Renal pelvis (tissue), 1 donor: ENCODE measurements at regions not wholly inside any gene's neighbourhood (a gene's known extent, or its start where the extent isn't known, plus 50 kb on each side); places are given as distances from the start of the nearest gene placed in this dataset.
A peak's percentile ranks its signal among the peaks of the same experiment; 100 is the strongest.
"Not testable (repeated sequence)": the region's sequence is repeated elsewhere in the genome, so short reads cannot be mapped to it uniquely, and the experiment has no call there.

Experiments used
- DNase-seq: peaks from one replicate; pipeline ENCODE4 v3.0.0-alpha.2; 2013

DNA sequence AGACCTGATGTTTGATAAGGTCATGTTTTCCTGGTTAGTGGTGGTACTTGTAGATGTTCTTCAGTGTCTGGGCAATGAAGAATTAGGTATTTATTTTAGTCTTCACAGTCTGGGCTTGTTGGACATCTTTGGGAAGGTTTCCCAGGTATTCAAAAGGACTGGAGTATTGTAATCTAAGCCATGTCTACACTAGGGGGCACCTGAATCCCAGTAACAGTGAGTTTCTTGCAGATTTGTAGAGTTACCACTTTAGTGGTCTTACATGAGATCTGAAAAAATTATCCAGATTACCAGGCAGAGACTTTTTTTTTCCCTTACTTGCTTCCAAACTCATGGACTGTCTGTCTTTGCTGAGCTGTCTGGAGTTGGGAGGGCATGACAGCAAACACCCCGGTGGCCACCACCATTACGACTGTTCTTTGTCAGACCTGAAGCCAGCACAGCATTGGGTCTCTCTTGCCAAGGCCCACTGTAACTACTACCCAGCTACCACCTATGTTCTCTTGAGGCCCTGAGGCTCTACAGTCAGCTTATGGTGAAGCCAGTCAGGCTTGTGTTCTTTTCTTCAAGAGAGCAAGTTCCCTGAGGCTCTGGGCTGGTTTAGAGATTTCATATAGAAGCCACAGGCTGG lies 820.7 kb upstream of the FBXO33 start:
- no peak for DNase-seq

DNA sequence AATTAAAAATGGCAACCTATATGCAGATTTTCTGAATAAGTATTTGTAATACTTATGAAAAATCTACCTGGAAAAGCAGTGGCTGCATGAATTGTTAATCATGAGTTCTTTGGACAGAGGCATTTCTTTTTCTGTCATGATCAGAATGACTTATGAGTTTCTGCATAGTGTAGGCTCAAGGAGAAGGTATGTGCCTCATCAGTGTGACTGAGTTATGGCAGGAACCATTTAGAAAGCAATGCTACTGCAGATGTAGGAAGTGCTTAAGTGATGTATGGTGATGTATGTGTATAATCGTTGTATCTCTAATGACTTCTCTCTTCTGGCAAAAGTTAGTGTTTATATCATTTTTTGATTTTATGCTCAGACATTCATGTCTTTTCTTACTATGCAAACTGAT lies 816.4 kb upstream of the FBXO33 start:
- no peak for DNase-seq

DNA sequence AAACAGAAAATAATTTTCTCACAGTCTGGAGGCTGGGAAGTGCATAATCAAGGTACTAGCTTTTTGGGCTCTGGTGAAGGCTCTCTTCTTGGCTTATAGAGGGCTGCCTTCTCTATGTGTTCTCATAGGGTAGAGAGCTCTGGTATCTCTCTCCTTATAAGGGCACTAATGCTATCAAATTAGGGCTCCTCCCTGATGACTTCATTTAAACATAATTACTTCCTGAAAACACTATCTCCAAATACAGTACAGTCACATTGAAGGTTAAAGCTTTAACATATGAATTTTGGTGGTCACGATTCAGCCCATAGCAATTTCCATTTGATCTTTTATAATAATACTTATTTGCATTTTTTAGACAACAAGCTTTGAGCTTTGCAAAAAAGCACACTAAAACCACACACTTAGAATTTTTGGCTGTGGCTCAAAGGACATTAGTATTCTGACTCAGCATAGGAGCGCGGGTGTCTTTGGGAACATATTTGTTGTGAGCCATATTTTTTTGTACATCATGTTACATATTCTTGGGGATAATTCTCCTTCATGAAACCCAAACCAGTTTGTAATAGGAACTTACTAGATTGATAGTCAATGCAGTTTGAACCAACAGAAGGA lies 808.1 kb upstream of the FBXO33 start:
- no peak for DNase-seq

DNA sequence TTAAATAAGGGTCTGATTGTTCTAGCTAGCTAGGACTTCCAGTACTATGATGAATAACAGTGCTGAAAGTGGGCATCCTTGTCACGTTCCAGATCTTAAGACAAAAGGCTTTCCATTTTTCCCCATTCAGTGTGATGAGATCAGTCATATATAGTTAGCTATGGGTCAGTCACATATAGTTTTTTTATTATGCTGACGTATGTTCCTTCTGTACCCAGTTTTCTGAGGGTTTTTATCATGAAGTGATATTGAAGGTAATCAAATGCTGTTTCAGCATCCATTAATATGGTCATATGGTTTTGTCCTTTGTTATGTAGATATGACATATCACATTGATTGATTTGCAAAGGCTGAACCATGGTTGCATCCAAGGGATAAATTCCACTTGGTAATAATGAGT lies 800.1 kb upstream of the FBXO33 start:
- DNase-seq: no peak

DNA sequence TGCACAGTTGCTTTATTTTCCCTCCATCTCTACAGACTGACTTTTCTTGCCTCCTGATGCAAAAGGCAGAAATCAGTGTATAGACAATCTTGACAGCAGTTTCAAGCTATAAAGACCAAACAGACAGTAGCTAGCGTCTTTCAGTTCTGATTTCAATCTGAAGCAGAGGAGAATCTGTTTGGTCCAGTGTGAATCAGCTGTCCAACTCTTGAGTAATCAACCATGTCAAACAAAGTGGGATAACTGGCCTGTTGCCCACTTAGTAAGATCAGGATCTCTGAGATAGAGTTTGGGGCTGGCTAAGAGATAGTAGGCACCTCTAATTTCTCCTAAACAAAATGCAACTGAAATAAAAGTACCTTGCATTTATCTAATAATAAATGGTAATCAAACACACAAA lies 797.4 kb upstream of the FBXO33 start:
- no peak for DNase-seq

DNA sequence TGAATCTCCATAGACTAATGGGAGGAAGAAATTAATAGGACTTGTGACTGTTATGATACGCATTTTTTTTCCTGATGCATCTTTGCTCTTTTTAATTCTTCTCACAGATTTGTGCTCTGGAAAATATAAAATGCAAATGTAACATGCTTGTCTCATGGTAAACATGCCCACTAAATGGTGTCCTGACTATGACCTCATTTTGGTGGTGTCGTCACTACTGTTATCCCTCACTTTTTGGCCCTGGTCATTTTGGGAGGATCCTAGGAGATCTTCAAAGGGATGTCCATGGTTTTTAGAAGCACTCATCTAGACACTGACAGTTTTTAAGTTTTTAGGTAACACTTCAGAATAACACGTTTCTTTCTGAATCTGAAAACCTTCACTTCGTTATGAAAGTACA lies 790.8 kb upstream of the FBXO33 start:
- no peak for DNase-seq

DNA sequence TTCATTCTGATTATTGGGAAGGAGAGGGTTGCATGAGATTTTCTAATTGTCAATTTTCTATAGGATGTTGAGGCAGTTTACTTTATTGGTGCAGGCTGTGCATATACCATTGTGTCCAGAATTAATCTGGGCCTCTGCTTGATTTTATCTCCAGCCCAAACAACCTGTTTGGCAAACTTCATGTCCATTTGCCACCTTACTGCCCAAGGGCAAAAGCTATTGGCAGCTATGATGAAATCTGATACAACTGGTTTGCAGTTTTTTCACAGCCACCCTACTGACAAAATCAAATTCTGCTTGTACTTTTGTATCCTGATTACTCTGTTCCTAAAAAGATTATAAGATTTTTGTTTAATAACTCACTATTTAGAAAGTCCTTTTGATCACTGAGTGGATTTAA lies 789.2 kb upstream of the FBXO33 start:
- peak; percentile 8 for DNase-seq

DNA sequence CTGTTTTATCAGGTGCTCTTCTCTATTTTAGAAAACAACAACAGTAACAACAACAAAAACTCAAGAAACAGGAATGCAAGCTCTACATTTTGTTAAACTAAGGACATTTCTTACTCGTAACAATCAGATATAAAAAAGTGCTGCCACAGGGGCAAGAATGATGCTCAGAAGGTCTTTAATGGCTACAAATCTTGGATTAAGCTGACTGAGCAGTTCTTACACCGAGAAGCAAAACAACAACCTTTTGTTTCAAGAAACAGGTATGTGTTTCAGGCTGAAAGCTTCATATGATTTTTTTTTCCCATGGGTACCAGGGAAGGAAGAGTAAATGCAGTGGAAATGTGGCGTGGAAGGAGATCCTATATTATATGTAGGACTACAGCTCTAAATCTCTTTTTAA lies 786.8 kb upstream of the FBXO33 start:
- DNase-seq: no peak

DNA sequence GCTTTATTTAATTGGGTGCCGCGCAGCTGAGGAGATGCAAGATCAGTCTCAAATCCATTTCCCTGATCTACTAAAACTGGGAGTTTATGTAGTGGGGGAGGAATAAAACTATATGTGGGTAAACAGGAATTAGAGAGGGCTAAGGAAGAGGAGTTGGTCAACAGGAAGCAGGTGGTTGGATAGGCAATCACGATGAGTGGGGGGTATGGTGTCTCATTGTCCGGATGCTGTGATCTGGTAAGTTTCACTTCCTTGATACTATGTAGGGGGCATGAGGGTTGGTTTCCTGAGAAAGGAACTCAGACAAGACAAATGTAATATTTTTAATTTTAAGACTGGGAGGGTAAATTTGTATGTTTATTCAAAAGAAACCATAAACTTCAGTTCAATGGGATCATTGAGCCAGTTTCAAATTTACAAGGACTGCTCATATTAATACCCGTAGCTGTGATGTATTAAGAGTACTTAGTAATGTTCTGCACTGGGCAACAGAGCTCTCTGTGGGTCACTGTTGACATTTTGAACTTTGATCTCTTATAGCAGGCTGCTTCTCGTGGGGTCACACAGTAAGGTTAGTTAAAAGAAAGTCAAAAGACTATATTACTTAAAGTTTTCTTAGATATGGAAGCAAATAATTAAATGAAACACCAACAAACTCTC lies 786.2 kb upstream of the FBXO33 start:
- DNase-seq: no peak

DNA sequence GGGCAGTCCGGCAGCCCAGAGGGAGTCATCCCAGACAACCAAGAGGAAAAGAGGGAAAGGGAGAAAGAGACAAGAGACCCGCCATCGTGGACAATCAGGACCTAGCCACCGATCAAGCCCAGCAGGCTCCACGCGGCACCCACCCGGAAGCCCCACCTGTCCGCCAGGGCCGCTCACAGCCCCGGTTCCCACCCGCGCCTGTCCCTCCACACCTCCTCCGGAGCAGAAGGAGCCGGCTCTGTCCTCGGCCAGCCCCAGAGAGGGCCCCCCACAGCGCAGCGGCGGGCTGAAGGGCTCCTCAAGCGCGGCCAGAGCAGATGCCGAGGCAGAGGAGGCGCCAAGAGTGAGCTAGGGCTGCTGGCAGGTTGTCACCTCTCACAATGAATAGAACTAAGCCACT lies 784.7 kb upstream of the FBXO33 start:
- DNase-seq: no peak

DNA sequence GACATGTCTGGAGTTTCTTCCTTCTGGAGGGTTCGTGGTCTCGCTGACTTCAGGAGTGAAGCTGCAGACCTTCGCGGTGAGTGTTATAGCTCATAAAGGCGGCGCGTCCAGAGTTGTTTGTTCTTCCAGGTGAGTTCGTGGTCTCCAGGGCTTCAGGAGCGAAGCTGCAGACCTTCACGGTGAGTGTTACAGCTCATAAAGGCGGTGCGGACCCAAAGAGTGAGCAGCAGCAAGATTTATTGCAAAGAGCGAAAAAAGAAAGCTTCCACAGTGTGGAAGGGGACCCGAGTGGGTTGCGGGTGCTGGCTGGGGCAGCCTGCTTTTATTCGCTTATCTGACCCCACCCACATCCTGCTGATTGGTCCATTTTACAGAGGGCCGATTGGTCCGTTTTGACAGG lies 784.2 kb upstream of the FBXO33 start:
- DNase-seq: not testable (repeated sequence)

DNA sequence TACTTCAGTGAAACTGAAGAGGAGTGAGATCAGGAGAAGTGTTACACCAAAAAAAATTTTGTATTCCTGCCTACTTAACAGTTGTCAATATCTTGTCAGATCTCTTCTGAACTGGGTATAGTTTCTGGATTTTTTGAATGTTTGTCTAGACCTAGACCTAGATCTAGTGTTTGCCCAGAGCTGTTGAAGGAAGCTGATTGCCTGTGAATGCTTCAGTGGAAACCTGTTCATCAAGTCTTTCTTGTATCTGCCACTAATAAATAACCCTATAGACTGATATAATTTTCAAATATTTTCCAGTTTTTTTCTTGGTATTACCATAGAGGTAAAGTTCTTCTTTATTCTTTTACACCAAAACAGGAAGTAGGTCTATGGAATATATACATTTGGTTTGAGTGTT lies 781.5 kb upstream of the FBXO33 start:
- no peak for DNase-seq

DNA sequence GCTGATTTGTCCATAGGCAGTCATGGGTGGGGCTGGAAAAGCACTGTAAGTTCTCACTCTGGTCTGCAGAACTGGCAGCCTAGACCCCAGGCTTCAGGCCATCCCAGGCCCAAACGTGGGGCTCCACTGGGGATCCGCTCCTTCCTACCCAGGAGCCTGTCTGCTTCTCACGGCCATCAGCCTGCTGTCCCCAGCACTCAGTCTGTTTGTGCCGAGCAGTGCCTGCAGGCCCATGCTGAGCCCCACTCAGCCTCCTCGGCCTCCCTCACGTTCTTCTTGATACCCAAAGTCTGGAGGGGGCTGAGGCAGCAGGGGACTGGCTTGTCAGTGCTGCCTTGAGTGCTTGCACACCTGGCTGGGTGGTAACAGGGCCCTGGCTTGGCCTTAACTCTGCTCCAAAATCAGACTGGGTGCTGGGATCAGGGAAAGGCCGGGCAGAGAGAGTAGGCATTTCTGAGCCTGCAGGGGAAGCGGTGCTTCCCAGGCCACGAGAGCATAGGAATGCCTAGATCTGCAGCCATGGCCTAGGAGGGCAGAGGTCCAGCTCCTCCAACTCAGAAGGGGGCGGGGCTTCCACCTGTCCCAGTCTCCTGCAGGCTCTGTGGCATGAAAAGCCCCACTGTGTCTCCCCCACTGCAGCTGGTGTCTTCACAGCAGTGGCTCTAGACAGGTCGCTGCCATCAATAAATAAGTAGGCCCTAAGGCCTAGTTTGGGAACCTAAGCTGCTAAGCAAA lies 772.4 kb upstream of the FBXO33 start:
- no peak for DNase-seq

DNA sequence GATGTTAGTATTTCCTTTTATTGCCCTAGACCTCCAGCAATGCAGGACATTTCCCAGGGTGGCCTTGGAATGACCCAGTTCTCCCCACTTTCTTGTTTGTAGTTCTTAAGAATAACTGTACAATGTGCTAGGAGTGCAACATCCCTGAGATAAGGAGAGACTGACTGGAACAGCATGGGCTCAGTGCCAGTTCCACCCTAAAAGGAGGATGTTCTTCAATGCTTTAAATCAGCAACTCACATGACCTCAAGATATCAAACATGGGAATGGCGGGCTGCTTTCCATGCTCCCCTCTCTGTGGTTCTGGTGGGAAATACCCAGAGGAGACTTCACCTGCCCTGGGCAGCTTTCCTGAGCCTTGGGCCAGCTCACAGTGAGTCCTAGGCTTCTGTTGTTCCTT lies 766.9 kb upstream of the FBXO33 start:
- DNase-seq: no peak

DNA sequence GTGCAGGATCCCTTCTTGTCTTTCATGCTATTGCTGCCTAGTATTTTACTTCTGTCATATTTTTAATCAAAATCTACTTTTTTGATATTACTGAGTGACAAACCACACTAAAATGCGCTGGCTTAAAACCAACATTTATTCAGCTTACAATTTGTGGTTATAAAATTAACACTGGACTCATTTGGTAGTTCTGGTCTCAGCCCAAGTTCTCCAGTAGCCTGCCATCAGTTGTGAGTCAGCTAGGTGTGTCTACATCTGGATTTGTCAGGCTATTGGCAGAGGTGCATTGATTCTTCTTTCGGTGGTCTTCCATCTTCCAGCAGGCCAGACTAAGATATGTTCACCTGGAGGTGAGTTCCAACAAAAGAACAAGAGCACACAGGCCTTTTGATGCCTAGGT lies 765.1 kb upstream of the FBXO33 start:
- DNase-seq: no peak

DNA sequence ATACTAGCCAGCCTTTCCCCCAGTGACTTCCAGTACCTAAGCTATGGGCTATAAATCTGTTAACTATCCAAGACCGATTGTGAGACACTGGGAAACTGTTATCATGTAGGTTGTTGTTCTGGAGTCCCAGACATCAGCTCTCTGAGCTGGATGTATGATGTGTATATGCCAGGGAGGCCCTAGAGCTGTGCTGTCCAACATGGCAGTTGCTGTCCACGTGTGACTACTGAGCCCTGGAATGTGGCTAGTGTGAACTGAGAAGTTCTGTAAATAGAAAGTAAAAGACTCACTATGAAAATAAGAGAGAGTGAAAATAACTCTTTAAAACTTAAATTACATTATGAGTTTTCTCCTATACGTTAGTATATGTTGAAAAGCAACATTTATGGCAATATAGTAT lies 755.8 kb upstream of the FBXO33 start:
- no peak for DNase-seq

DNA sequence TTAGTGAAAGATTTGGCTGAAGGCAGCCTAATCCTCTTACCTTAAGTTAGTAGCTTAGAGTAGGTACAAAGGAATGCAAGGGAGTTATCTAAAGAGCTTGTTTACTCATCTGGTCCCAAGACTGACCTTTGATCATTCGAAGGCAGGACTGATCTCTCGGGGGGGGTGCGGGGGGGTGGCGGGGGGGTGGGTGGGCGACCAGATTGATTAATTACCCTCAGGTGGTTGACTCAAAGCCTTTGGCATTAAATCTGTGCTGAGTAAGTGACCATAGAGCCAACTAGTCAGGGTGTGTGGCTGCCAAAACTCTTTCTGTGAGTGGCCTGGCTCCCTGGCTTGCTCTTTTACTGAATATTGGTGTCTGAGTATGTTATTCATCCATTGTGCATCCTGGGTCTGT lies 731.9 kb upstream of the FBXO33 start:
- no peak for DNase-seq

DNA sequence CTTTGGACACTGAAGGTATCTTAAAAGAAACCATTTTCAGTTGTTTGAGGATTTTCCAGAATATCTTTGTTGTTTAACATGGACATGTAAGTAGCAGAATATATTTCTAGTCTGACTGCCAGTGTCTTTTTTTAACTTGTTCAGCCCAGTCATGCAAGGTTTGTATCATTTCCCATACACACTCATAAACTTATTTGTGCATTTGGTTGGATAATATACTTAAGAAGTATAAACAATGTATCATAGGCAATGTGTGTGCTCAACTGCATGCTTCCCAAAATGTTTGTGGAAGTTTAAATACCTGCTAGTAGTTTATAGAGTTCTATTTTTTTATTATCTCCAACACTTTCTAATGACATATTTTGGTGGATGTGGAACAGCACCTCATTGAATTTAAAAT lies 707.4 kb upstream of the FBXO33 start:
- DNase-seq: no peak

DNA sequence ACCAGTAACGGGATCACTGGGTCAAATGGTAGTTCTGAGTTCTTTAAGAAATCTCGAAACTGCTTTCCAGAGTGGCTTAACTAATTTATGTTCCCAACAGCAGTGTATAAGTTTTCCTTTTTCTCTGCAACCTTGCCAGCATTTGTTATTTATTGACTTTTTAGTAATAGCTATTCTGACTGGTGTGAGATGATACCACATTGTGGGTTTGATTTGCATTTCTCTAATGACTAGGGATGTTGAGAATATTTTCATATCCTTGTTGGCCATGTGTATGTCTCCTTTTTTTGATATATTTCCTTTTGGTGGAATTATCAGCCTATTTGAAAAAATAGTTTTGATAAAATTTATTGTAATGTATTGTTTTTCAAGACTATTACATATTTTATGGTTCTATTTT lies 701.2 kb upstream of the FBXO33 start:
- no peak for DNase-seq

DNA sequence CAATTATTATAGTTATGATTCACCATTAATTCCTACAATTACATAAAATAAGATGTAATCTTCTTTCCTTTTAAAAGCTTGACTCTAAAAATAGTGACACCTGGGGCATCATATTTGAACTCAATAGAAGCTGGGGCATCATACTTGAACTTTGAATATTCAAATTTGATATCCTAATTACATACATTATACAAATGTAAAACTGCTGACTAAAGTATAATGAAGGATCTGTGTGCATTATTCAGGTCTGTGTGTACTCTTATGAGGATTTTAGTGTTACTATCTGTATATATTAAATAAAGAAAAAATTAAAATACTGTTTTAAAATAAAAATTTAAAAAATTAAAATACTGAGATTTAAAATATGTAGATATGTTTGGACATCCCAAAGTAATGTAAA lies 696.9 kb upstream of the FBXO33 start:
- no peak for DNase-seq

DNA sequence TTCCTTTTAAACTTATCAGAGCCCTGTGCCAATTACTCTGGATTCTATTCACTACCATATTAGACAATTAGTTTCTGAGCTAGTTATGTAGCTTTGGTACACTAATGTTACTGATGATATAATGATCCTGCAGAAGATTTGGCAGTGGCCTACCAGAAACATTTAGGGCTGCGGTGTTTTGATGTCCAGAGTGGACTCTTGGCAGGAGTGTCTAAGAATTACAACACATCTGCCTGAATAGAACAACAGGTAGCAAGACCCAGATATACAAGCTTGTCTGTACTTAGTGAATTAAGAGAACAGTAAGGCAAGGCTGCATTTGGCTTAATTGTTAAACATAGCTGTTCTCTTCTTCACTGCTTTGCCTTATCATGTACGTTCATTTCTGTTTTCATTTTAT lies 691.6 kb upstream of the FBXO33 start:
- DNase-seq: no peak

DNA sequence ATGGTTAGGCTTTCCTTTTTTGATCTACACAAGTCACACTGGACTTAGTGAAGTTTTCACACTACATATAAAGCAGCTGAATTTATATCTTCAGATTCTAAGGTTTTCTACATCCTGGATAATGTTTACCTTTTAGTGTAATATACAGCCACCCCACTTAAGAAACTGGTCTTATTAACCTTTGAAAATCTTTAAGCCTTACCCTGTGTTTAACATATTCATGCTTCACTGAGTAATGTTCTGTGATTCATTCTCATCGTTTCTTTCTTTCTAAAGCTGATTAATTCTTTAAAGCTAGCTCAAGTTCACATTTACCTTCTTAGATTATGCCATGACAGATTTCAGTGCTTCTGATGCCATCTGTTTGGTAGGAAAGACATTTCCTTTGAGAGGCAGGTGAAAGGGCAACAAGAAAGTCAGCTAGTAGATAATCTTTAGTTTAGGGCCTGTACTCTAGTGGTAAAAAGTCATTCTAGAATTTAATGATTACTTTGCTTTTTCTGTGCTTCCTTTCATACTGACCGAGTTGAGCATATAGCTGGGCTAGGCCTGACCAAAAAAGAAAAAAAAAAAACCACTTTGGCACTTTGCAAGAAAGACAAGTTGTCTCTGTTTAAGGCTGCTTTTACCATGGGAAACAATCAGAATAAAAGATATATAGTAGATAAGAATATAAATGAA lies 690.9 kb upstream of the FBXO33 start:
- peak; percentile 20 for DNase-seq

DNA sequence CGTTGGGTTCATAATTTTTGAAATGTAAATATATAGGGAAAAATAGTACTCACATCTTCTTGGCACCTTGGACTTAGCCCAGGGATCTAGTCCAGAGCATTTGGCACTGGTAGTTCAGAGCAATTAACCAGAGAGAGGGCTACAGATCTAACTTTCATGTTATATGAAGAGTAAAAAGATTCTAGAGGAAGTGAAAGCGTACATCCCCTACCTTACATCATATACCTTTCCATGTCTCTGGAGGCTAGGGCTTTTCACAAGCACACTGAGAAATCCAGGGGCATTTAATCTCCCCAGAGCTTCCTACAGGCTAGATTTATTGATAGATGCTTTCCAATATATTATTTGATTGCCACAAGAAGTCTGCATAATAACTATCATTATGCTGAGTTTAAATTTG lies 687.5 kb upstream of the FBXO33 start:
- DNase-seq: no peak
